SK-N-SH (cell line): ENCODE measurements at regions not wholly inside any gene's neighbourhood (a gene's known extent, or its start where the extent isn't known, plus 50 kb on each side); places are given as distances from the start of the nearest gene placed in this dataset.
A peak's percentile ranks its signal among the peaks of the same experiment; 100 is the strongest.

Source experiments
- CTCF ChIA-PET: fragments of 300-600, 350-600 bp; formaldehyde crosslinking; extraction: SDS; loops from one replicate; lab custom pipeline; 2021; lab: Yijun Ruan, JAX
- POLR2A ChIA-PET: fragments of 350-600 bp; sonication (Branson Sonifier 250); formaldehyde crosslinking; extraction: SDS; loops from one replicate; lab custom pipeline; 2020; ENCODE audit warnings: antibody characterized with exemption, inconsistent platforms; lab: Yijun Ruan, JAX
- DNase-seq: peaks from one replicate; pipeline ENCODE4 v3.0.0; 2012
- H2AFZ ChIP-seq: fragments of 200-600 bp; sonication (generic); 2 replicates; pipeline ENCODE4 v1.8.1; 2016; ENCODE audit warnings: antibody characterized with exemption, mild to moderate bottlenecking, low read depth
- H3F3A ChIP-seq: fragments of 200-600 bp; sonication (generic); replicated peaks from 2 replicates; pipeline ENCODE3; 2016; ENCODE audit warnings: antibody characterized with exemption, mild to moderate bottlenecking; ENCODE audit not compliant: insufficient read depth
- H3K27ac ChIP-seq, 2 experiments: fragments of 200-500 bp in 1 of 2; fragments of 200-600 bp in 1 of 2; sonication (Bioruptor generic) in 1 of 2; sonication (generic), shearing (Covaris generic) in 1 of 2; 2 replicates each; pipeline versions ENCODE4 v1.5.1 to v1.6.1; 2014 to 2016; ENCODE audit warnings: low read depth in 2 of 2, inconsistent platforms in 1 of 2, low read length in 1 of 2, mild to moderate bottlenecking in 1 of 2, mixed read lengths in 1 of 2
- H3K27me3 ChIP-seq: fragments of 200-600 bp; sonication (generic), shearing (Covaris generic); 2 replicates; pipeline ENCODE4 v1.6.1; 2016; ENCODE audit warnings: mixed run types; ENCODE audit not compliant: insufficient read depth
- H3K36me3 ChIP-seq, 2 experiments: fragments of 200-500 bp in 1 of 2; fragments of 200-600 bp in 1 of 2; sonication (Bioruptor generic) in 1 of 2; sonication (generic) in 1 of 2; replicated peaks in 1 of 2; 2 replicates each; pipeline versions ENCODE3 to v1.5.1; 2014 to 2016; ENCODE audit warnings: low read length in 1 of 2, mild to moderate bottlenecking in 1 of 2; ENCODE audit not compliant: insufficient read depth in 2 of 2, control insufficient read depth in 1 of 2
- H3K4me1 ChIP-seq, 2 experiments: fragments of 200-500 bp in 1 of 2; fragments of 200-600 bp in 1 of 2; sonication (Bioruptor generic) in 1 of 2; sonication (generic), shearing (Covaris generic) in 1 of 2; 2 replicates each; pipeline versions ENCODE4 v1.5.1 to v1.6.1; 2014 to 2016; ENCODE audit warnings: low read depth in 1 of 2, low read length in 1 of 2, mixed run types in 1 of 2; ENCODE audit not compliant: insufficient read depth in 2 of 2, control insufficient read depth in 1 of 2
- H3K4me2 ChIP-seq: fragments of 200-600 bp; sonication (generic), shearing (Covaris generic); 2 replicates; pipeline ENCODE4 v1.6.1; 2017; ENCODE audit warnings: mixed run types
- H3K4me3 ChIP-seq, 2 experiments: fragments of 200-500 bp in 1 of 2; fragments of 200-600 bp in 1 of 2; sonication (Bioruptor generic) in 1 of 2; sonication (generic), shearing (Covaris generic) in 1 of 2; 2 replicates each; pipeline versions ENCODE4 v1.5.1 to v1.8.1; 2014 to 2016; ENCODE audit warnings: low read depth in 2 of 2, inconsistent platforms in 1 of 2, low read length in 1 of 2, mild to moderate bottlenecking in 1 of 2, mixed read lengths in 1 of 2, moderate library complexity in 1 of 2
- H3K79me2 ChIP-seq: fragments of 200-600 bp; sonication (generic); 2 replicates; pipeline ENCODE4 v1.8.1; 2017; ENCODE audit warnings: mild to moderate bottlenecking; ENCODE audit not compliant: insufficient read depth
- H3K9ac ChIP-seq: fragments of 200-600 bp; sonication (generic); 2 replicates; pipeline ENCODE4 v1.6.1; 2017; ENCODE audit warnings: mixed run types
- H3K9me2 ChIP-seq: fragments of 200-600 bp; sonication (generic); 2 replicates; pipeline ENCODE4 v1.6.1; 2017; ENCODE audit warnings: mixed run types
- H3K9me3 ChIP-seq: fragments of 200-600 bp; sonication (generic); 2 replicates; pipeline ENCODE4 v1.6.1; 2017; ENCODE audit warnings: mixed run types, mild to moderate bottlenecking, moderate library complexity
- H4K20me1 ChIP-seq: fragments of 200-600 bp; sonication (generic); 2 replicates; pipeline ENCODE4 v1.6.1; 2017; ENCODE audit warnings: mild to moderate bottlenecking, mixed run types; ENCODE audit not compliant: insufficient read depth
- EZH2phosphoT487 ChIP-seq: fragments of 200-600 bp; sonication (generic); IDR thresholded peaks from 2 replicates; pipeline ENCODE4 v1.6.1; 2017; ENCODE audit warnings: low read depth, mixed run types, mild to moderate bottlenecking, antibody characterized with exemption, moderate library complexity, borderline replicate concordance
- FOXJ3 ChIP-seq: sonication (generic); formaldehyde crosslinking; IDR thresholded peaks from 2 replicates; pipeline ENCODE4 v1.5.1; 2020; ENCODE audit warnings: mild to moderate bottlenecking, missing genetic modification reagents
- MEF2A ChIP-seq: IDR thresholded peaks from 2 replicates; pipeline ENCODE4 v1.4.0; 2012; ENCODE audit warnings: low read depth, borderline replicate concordance
- NFIC ChIP-seq: IDR thresholded peaks from 2 replicates; pipeline ENCODE4 v1.4.0; 2012; ENCODE audit warnings: borderline replicate concordance
- NRF1 ChIP-seq: IDR thresholded peaks from 2 replicates; pipeline ENCODE4 v1.6.1; 2012; ENCODE audit warnings: low read depth, mild to moderate bottlenecking, low read length
- POLR2AphosphoS5 ChIP-seq: IDR thresholded peaks from 2 replicates; pipeline ENCODE4 v1.6.1; 2012; ENCODE audit warnings: low read depth, low read length
- RAD21 ChIP-seq: IDR thresholded peaks from 2 replicates; pipeline ENCODE4 v1.6.1; 2012; ENCODE audit warnings: mild to moderate bottlenecking, low read length
- RCOR1 ChIP-seq: fragments of 150-350 bp; IDR thresholded peaks from 2 replicates; pipeline ENCODE4 v1.6.1; 2017; ENCODE audit warnings: antibody characterized with exemption, low read length
- WGBS: methylation state at CpG from one replicate; pipeline ENCODE4 v1.1.6; 2017; ENCODE audit warnings: low lambda C conversion rate; 5-methylcytosine and 5-hydroxymethylcytosine counted together
- TF ChIP-seq, protein P1 (sequence below): fragments of 200-600 bp; sonication (generic); IDR thresholded peaks from 2 replicates; pipeline ENCODE4 v1.6.1; 2017; ENCODE audit warnings: antibody characterized with exemption, mild to moderate bottlenecking, moderate library complexity
- TF ChIP-seq, protein P2 (sequence below): fragments of 150-350 bp; IDR thresholded peaks from 2 replicates; pipeline ENCODE4 v1.6.1; 2016; ENCODE audit warnings: mild to moderate bottlenecking, low read depth, low read length
- TF ChIP-seq, protein P3 (sequence below): IDR thresholded peaks from 2 replicates; pipeline ENCODE4 v1.4.0; 2012; ENCODE audit warnings: low read depth, borderline replicate concordance
- TF ChIP-seq, protein P4 (sequence below): IDR thresholded peaks from 2 replicates; pipeline ENCODE4 v1.4.0; 2012; ENCODE audit warnings: low read depth, borderline replicate concordance
- TF ChIP-seq, protein P5 (sequence below): fragments of 150-350 bp; IDR thresholded peaks from 2 replicates; pipeline ENCODE4 v1.6.1; 2017; ENCODE audit warnings: antibody characterized with exemption, low read length, low read depth, borderline replicate concordance

DNA sequence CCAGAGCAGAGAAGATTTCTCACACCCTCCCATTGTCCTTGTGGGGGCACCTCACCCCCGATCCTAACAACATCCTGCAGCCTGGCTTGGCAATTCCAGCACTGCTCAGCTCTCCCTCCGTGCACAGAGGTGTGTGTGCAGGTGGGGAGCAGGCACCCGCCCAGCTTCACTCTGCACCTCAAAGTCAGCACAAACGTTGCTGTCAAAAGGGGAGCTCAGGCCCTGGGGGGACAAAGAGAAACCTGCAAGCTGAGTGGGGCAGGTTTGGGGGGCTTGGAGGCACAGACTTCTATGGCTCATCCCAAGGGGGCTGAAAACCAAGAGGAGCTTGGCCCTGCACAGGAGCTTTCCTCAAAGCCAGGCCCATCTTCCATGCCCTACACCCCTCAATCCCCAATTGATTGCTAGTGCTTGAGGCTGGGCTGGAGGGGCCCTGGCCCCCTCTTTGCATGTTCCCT lies 231.9 kb upstream of the TNRC6C start:
- Histone ChIP-seq H3K79me2 (no peaks in the 10 kb centered on the region), H3K4me1 (peaks cover 0 to 49% of the 10 kb centered on the region in 2 experiments; a peak in 1 of 4 replicates), H3K4me2 (no peak overlapping the region), H3K27ac (peak overlapping the region in 1 of 2 experiments; percentile 82; a peak in 1 of 4 replicates)
- TF ChIP-seq POLR2AphosphoS5 = no peak
- TF ChIP-seq, protein P1, sequence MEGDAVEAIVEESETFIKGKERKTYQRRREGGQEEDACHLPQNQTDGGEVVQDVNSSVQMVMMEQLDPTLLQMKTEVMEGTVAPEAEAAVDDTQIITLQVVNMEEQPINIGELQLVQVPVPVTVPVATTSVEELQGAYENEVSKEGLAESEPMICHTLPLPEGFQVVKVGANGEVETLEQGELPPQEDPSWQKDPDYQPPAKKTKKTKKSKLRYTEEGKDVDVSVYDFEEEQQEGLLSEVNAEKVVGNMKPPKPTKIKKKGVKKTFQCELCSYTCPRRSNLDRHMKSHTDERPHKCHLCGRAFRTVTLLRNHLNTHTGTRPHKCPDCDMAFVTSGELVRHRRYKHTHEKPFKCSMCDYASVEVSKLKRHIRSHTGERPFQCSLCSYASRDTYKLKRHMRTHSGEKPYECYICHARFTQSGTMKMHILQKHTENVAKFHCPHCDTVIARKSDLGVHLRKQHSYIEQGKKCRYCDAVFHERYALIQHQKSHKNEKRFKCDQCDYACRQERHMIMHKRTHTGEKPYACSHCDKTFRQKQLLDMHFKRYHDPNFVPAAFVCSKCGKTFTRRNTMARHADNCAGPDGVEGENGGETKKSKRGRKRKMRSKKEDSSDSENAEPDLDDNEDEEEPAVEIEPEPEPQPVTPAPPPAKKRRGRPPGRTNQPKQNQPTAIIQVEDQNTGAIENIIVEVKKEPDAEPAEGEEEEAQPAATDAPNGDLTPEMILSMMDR = no peak
- TF ChIP-seq, all 33 proteins: peak for 0
- DNase-seq = no peak
- Histone ChIP-seq H3K27me3 (peaks cover 5% of the 10 kb centered on the region; the same call in 1 of the 2 replicates), H3K36me3 (no peaks in the 10 kb centered on the region), H4K20me1 (no peaks in the 10 kb centered on the region), H3F3A (no peaks in the 10 kb centered on the region), H3K9ac (no peak overlapping the region), H3K9me3 (no peaks in the 10 kb centered on the region), H2AFZ (no peak overlapping the region), H3K4me3 (no peak overlapping the region), H3K9me2 (no peaks in the 10 kb centered on the region)
- 33% methylated on average over 4 of the region's 4 CpGs for WGBS
- POLR2A ChIA-PET = interaction anchor here (0.6 to 2.6 kb wide), 2 partner anchors 90 to 232 kb away, joined by 3 to 15 read pairs; partner anchors contain the start of gene TNRC6C
- CTCF ChIA-PET = interaction anchor here (0.6 to 3.8 kb wide), 4 partner anchors 14 to 184 kb away, joined by 3 to 15 read pairs (median 14); no protein-coding TSS in a partner anchor

DNA sequence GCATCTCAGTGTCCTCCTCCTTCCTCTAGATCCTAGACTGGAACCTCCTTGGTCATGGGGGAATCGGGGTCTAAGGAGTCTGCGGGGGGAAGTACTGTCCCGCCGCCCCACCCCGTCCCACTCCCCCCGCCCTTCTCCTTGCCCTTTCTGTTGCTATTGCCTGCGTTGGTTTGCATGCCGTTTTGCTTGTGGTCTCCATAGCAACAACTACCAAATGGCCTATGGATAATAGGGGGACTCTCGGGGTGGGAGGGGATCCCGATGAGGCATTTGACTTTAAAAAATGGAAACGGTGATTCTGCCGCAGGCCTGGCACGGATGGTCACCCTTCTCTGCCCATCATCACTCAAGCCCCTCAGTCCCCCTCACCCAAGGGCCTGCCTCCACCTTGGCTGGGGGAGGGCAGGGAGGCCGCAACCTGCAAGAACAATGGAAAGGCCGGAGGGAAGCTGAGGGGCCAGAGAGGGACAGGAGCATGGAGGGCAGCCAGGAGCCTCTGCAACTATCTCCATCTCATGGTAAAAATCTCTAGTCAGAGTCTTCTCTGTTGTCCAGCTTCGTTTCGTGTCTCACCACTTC lies 231.4 kb upstream of the TNRC6C start:
- Histone ChIP-seq H2AFZ (no peak overlapping the region), H3K27ac (peak overlapping the region in 1 of 2 experiments; percentile 82; a peak in 2 of 4 replicates), H4K20me1 (no peaks in the 10 kb centered on the region), H3F3A (no peaks in the 10 kb centered on the region), H3K9me2 (no peaks in the 10 kb centered on the region), H3K4me2 (no peak overlapping the region), H3K27me3 (peaks cover 5% of the 10 kb centered on the region; the same call in 1 of the 2 replicates), H3K36me3 (no peaks in the 10 kb centered on the region), H3K9me3 (no peaks in the 10 kb centered on the region), H3K4me1 (peaks cover 0 to 48% of the 10 kb centered on the region in 2 experiments; a peak in 1 of 4 replicates), H3K9ac (no peak overlapping the region), H3K4me3 (no peak overlapping the region), H3K79me2 (no peaks in the 10 kb centered on the region)
- 63% methylated on average over 17 of the region's 17 CpGs for WGBS
- TF ChIP-seq RCOR1 = no peak
- TF ChIP-seq POLR2AphosphoS5 = no peak
- no peak for TF ChIP-seq NFIC
- TF ChIP-seq FOXJ3 (CRISPR knock-in tag) = no peak
- TF ChIP-seq, protein P2, sequence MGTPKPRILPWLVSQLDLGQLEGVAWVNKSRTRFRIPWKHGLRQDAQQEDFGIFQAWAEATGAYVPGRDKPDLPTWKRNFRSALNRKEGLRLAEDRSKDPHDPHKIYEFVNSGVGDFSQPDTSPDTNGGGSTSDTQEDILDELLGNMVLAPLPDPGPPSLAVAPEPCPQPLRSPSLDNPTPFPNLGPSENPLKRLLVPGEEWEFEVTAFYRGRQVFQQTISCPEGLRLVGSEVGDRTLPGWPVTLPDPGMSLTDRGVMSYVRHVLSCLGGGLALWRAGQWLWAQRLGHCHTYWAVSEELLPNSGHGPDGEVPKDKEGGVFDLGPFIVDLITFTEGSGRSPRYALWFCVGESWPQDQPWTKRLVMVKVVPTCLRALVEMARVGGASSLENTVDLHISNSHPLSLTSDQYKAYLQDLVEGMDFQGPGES = no peak
- TF ChIP-seq, protein P3, sequence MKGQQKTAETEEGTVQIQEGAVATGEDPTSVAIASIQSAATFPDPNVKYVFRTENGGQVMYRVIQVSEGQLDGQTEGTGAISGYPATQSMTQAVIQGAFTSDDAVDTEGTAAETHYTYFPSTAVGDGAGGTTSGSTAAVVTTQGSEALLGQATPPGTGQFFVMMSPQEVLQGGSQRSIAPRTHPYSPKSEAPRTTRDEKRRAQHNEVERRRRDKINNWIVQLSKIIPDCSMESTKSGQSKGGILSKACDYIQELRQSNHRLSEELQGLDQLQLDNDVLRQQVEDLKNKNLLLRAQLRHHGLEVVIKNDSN = no peak
- no peak for TF ChIP-seq EZH2phosphoT487
- no peak for TF ChIP-seq RAD21
- TF ChIP-seq, protein P1 = no peak
- TF ChIP-seq MEF2A = no peak
- TF ChIP-seq, protein P4, sequence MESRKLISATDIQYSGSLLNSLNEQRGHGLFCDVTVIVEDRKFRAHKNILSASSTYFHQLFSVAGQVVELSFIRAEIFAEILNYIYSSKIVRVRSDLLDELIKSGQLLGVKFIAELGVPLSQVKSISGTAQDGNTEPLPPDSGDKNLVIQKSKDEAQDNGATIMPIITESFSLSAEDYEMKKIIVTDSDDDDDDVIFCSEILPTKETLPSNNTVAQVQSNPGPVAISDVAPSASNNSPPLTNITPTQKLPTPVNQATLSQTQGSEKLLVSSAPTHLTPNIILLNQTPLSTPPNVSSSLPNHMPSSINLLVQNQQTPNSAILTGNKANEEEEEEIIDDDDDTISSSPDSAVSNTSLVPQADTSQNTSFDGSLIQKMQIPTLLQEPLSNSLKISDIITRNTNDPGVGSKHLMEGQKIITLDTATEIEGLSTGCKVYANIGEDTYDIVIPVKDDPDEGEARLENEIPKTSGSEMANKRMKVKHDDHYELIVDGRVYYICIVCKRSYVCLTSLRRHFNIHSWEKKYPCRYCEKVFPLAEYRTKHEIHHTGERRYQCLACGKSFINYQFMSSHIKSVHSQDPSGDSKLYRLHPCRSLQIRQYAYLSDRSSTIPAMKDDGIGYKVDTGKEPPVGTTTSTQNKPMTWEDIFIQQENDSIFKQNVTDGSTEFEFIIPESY = no peak
- no peak for TF ChIP-seq NRF1
- TF ChIP-seq, protein P5, sequence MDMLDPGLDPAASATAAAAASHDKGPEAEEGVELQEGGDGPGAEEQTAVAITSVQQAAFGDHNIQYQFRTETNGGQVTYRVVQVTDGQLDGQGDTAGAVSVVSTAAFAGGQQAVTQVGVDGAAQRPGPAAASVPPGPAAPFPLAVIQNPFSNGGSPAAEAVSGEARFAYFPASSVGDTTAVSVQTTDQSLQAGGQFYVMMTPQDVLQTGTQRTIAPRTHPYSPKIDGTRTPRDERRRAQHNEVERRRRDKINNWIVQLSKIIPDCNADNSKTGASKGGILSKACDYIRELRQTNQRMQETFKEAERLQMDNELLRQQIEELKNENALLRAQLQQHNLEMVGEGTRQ = no peak
- ChIA-PET POLR2A (interaction anchor here (0.6 to 2.6 kb wide), 3 partner anchors 91 to 231 kb away, joined by 3 to 15 read pairs (median 6); partner anchors contain the start of gene TNRC6C), CTCF (interaction anchor here (0.6 to 3.8 kb wide), 13 partner anchors 8 to 286 kb away, joined by 3 to 27 read pairs (median 4); no protein-coding TSS in a partner anchor)
- no peak for DNase-seq
